ENCODE measurements at regions not wholly inside any gene's neighbourhood (a gene's known extent, or its start where the extent isn't known, plus 50 kb on each side); places are given as distances from the start of the nearest gene placed in this dataset.

GRCh38 chr6:122930252-122931180, 65.5 kb upstream of the CLVS2 start:
- no peak for TF ChIP-seq CTCF (IDR thresholded peaks at IDR 0.05; ENCODE audit: low read length)
- TF ChIP-seq EZH2 (optimal IDR thresholded peaks at IDR 0.05; ENCODE audit: low read depth, low read length): no peak

Data from MM.1S (cell line).